ENCODE measurements at regions not wholly inside any gene's neighbourhood (a gene's known extent, or its start where the extent isn't known, plus 50 kb on each side); places are given as distances from the start of the nearest gene placed in this dataset.

DNA sequence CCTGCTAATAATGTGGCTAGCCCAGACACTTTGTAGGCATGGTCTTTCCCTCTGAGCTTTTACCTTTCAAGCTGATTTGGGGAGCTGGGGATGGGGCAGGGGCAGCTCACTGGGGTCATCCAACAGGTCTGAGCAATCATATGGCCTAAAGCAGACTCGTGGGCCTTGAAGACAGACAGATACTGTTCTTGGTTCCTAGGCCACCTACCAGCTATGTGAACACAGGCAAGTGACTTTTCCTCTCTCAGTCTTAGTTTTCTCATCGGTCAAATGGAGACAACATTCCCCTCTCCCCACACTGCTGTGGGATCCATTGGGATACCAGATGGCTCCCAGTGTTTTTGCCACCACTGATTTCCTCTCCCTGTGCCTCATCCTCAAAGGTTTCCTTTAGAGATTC is 181.8 kb downstream of the RRAGC start:
- Histone ChIP-seq H3K27me3 (ENCODE audit: insufficient read depth, poor library complexity, severe bottlenecking) (peaks cover 3% of the 10 kb centered on the region), H3K4me3 (replicated peaks; ENCODE audit: insufficient read depth, low read length) (no peak overlapping the region), H3K27ac (replicated peaks) (no peak overlapping the region)
- no peak for DNase-seq (ENCODE audit: low read depth in 1 of 2, low spot score in 1 of 2)
- no peak for TF ChIP-seq GABPA (IDR thresholded peaks at IDR 0.05; ENCODE audit: low read depth)
- no peak for TF ChIP-seq POLR2AphosphoS5 (IDR thresholded peaks at IDR 0.05; ENCODE audit: low read depth)
- TF ChIP-seq, protein P1, sequence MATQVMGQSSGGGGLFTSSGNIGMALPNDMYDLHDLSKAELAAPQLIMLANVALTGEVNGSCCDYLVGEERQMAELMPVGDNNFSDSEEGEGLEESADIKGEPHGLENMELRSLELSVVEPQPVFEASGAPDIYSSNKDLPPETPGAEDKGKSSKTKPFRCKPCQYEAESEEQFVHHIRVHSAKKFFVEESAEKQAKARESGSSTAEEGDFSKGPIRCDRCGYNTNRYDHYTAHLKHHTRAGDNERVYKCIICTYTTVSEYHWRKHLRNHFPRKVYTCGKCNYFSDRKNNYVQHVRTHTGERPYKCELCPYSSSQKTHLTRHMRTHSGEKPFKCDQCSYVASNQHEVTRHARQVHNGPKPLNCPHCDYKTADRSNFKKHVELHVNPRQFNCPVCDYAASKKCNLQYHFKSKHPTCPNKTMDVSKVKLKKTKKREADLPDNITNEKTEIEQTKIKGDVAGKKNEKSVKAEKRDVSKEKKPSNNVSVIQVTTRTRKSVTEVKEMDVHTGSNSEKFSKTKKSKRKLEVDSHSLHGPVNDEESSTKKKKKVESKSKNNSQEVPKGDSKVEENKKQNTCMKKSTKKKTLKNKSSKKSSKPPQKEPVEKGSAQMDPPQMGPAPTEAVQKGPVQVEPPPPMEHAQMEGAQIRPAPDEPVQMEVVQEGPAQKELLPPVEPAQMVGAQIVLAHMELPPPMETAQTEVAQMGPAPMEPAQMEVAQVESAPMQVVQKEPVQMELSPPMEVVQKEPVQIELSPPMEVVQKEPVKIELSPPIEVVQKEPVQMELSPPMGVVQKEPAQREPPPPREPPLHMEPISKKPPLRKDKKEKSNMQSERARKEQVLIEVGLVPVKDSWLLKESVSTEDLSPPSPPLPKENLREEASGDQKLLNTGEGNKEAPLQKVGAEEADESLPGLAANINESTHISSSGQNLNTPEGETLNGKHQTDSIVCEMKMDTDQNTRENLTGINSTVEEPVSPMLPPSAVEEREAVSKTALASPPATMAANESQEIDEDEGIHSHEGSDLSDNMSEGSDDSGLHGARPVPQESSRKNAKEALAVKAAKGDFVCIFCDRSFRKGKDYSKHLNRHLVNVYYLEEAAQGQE (IDR thresholded peaks at IDR 0.05; ENCODE audit: insufficient replicate concordance, low read depth), result no peak
- TF ChIP-seq, protein P2, sequence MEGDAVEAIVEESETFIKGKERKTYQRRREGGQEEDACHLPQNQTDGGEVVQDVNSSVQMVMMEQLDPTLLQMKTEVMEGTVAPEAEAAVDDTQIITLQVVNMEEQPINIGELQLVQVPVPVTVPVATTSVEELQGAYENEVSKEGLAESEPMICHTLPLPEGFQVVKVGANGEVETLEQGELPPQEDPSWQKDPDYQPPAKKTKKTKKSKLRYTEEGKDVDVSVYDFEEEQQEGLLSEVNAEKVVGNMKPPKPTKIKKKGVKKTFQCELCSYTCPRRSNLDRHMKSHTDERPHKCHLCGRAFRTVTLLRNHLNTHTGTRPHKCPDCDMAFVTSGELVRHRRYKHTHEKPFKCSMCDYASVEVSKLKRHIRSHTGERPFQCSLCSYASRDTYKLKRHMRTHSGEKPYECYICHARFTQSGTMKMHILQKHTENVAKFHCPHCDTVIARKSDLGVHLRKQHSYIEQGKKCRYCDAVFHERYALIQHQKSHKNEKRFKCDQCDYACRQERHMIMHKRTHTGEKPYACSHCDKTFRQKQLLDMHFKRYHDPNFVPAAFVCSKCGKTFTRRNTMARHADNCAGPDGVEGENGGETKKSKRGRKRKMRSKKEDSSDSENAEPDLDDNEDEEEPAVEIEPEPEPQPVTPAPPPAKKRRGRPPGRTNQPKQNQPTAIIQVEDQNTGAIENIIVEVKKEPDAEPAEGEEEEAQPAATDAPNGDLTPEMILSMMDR (IDR thresholded peaks at IDR 0.05; ENCODE audit: insufficient read depth, low read length), result no peak

DNA sequence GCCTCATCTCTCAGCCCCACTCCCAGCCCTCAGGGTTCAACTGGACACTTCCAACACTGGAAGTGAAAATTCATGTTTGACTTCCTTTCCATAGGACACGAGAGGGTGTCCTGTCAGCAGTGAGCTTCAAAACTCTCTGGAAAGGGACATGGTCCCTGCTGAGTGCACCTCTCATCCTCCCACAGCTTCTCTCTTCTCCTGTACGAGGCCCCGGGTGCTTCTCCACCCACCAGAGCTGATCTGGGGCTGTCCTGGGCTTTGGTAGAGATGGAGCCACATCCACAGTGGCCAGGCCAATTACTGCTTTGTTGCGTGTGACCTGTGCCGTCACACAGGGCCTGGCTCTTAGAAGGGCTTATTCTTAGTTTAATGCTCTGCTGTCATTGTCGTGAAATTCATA is 182.3 kb downstream of the RRAGC start:
- TF ChIP-seq SPI1 (IDR thresholded peaks at IDR 0.05; ENCODE audit: borderline replicate concordance, low read depth), result no peak
- TF ChIP-seq, protein P1 (IDR thresholded peaks at IDR 0.05; ENCODE audit: insufficient replicate concordance, low read depth), result no peak
- no peak for TF ChIP-seq GABPA (IDR thresholded peaks at IDR 0.05; ENCODE audit: low read depth)
- TF ChIP-seq, protein P2 (IDR thresholded peaks at IDR 0.05; ENCODE audit: insufficient read depth, low read length), result no peak
- TF ChIP-seq POLR2AphosphoS5 (IDR thresholded peaks at IDR 0.05; ENCODE audit: low read depth), result no peak

DNA sequence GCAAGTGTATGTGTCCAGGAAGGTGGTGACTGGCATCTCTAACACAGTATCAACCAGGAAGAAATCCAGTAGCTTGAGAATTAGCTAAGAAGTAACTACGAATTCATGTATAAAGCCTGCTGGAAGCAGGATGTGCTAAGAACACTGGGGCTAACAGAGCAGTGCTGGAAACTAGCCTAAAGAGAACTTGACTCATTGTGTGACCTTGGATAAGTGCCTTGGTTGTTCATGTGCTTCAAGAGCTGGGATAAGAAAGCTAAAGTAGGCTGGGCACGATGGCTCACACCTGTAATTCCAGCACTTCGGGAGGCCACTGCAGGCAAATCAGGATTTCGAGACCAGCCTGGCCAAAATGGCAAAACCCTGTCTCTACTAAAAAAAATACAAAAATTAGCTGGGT is 186.9 kb downstream of the RRAGC start:
- H3K27me3 ChIP-seq (ENCODE audit: insufficient read depth, poor library complexity, severe bottlenecking), result no peaks in the 10 kb centered on the region

More for the DNA sequence above, 182.3 kb downstream of the RRAGC start:
- peaks cover 3% of the 10 kb centered on the region for H3K27me3 ChIP-seq (ENCODE audit: insufficient read depth, poor library complexity, severe bottlenecking)
- H3K27ac ChIP-seq (replicated peaks), result no peak overlapping the region
- H3K4me3 ChIP-seq (replicated peaks; ENCODE audit: insufficient read depth, low read length), result no peak overlapping the region
- no peak for DNase-seq (ENCODE audit: low read depth in 1 of 2, low spot score in 1 of 2)

More for the DNA sequence above, 186.9 kb downstream of the RRAGC start:
- H3K27ac ChIP-seq (replicated peaks), result no peak overlapping the region
- TF ChIP-seq, protein P1 (IDR thresholded peaks at IDR 0.05; ENCODE audit: insufficient replicate concordance, low read depth), result no peak
- TF ChIP-seq GABPA (IDR thresholded peaks at IDR 0.05; ENCODE audit: low read depth) (no peak), SPI1 (IDR thresholded peaks at IDR 0.05; ENCODE audit: borderline replicate concordance, low read depth) (no peak), POLR2AphosphoS5 (IDR thresholded peaks at IDR 0.05; ENCODE audit: low read depth) (no peak)
- TF ChIP-seq, protein P2 (IDR thresholded peaks at IDR 0.05; ENCODE audit: insufficient read depth, low read length), result no peak
- H3K4me3 ChIP-seq (replicated peaks; ENCODE audit: insufficient read depth, low read length), result no peak overlapping the region
- DNase-seq (ENCODE audit: low read depth in 1 of 2, low spot score in 1 of 2), result no peak

All from HL-60 (cell line).